PFSK-1 (cell line): ENCODE measurements at regions not wholly inside any gene's neighbourhood (a gene's known extent, or its start where the extent isn't known, plus 50 kb on each side); places are given as distances from the start of the nearest gene placed in this dataset.

Source experiments
- FOXP2 ChIP-seq: optimal IDR thresholded peaks from 2 replicates; pipeline ENCODE3; 2011; ENCODE audit warnings: borderline replicate concordance, control low read depth, inconsistent platforms; ENCODE audit not compliant: insufficient read depth; ENCODE audit errors: extremely low read length, extremely low read depth
- POLR2AphosphoS5 ChIP-seq: IDR thresholded peaks from 2 replicates; pipeline ENCODE4 v1.6.1; 2012; ENCODE audit warnings: low read depth, mild to moderate bottlenecking, control low read depth, low read length, moderate library complexity
- SIN3A ChIP-seq: IDR thresholded peaks from 2 replicates; pipeline ENCODE4 v1.6.1; 2012; ENCODE audit warnings: mild to moderate bottlenecking, low read length, moderate library complexity, borderline replicate concordance; ENCODE audit not compliant: insufficient read depth
- TAF1 ChIP-seq: IDR thresholded peaks from 2 replicates; pipeline ENCODE4 v1.6.1; 2012; ENCODE audit warnings: low read length, control low read depth, borderline replicate concordance; ENCODE audit not compliant: insufficient read depth
- TF ChIP-seq, protein P1 (sequence below), 2 experiments: IDR thresholded peaks; 2 replicates each; pipeline versions ENCODE4 v1.6.1 to v1.8.0; 2011 to 2012; ENCODE audit warnings: low read depth in 2 of 2, low read length in 2 of 2, control low read depth in 1 of 2, inconsistent platforms in 1 of 2, mild to moderate bottlenecking in 1 of 2, moderate library complexity in 1 of 2; ENCODE audit not compliant: insufficient read depth in 1 of 2

DNA sequence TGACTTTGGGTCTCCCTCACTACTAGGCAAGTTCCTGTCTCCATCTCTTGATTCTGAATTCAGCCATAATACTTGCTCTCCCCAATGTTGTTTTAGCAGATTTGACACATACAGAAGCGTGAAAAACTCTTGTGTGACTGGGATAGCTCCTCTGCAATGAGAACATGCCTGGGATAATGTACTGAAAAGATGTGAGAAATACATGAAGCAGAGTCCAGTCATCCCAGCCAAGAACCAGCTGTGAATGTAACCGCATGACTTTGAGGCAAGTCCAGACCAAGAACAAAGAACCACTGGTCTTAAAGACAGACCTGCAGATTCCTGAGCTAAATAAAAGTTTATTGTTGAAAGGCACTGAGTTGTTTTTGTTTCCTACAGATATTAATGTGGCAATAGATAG is 135.0 kb downstream of the NMUR2 start:
- TF ChIP-seq SIN3A (no peak), TAF1 (no peak)
- TF ChIP-seq, protein P1, sequence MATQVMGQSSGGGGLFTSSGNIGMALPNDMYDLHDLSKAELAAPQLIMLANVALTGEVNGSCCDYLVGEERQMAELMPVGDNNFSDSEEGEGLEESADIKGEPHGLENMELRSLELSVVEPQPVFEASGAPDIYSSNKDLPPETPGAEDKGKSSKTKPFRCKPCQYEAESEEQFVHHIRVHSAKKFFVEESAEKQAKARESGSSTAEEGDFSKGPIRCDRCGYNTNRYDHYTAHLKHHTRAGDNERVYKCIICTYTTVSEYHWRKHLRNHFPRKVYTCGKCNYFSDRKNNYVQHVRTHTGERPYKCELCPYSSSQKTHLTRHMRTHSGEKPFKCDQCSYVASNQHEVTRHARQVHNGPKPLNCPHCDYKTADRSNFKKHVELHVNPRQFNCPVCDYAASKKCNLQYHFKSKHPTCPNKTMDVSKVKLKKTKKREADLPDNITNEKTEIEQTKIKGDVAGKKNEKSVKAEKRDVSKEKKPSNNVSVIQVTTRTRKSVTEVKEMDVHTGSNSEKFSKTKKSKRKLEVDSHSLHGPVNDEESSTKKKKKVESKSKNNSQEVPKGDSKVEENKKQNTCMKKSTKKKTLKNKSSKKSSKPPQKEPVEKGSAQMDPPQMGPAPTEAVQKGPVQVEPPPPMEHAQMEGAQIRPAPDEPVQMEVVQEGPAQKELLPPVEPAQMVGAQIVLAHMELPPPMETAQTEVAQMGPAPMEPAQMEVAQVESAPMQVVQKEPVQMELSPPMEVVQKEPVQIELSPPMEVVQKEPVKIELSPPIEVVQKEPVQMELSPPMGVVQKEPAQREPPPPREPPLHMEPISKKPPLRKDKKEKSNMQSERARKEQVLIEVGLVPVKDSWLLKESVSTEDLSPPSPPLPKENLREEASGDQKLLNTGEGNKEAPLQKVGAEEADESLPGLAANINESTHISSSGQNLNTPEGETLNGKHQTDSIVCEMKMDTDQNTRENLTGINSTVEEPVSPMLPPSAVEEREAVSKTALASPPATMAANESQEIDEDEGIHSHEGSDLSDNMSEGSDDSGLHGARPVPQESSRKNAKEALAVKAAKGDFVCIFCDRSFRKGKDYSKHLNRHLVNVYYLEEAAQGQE (IDR thresholded peaks at IDR 0.05; ENCODE audit: insufficient read depth in 1 of 2, low read depth in 2 of 2, low read length in 2 of 2): no peak

DNA sequence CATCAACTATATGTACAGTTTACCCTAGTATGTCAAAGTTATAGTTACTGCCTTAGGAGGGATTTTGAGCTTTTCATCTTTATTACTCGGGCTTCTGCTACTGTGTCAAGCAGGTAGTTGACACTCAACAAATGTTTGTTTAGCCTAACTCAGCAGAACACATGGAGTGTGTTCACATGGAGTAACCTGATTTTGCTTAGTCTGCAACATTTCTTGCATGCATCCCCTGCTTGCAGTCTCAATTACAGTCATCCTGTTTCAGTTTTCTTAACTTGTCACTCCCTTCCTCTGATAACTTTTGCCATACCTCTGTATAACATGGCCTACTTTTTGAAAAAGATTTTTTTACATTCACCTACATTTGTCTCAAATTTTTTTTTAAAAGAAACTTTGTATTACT is 135.5 kb downstream of the NMUR2 start:
- TF ChIP-seq POLR2AphosphoS5: no peak

DNA sequence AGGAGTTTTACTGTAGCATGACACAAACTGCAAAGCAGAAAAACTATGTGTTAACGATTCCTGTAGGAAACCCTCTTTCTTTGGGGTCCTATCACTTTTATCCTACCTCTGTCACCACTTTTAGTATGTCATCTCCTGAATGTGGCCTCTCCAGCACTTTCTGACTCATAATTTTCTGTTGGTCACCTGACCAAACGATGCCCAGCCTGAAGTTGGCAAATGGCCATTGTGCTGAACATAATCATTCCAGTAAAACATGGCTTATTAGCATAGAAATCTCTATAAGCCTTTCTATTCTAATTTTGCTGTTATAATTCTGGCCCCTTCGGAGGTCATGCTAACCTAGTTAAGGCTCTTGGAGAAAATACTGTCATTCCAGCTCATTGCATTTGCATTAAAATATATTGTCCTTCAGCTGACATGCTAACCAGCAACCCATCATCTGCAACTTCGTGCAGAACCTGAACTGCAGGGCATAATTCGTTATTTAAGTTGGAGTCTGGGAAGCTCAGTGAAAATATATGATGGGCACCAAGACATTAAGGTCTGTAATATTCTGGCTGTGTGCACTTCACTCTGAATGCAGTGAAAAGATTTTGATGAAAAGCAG is 140.3 kb downstream of the NMUR2 start:
- TF ChIP-seq POLR2AphosphoS5 (no peak), TAF1 (no peak), FOXP2 (no peak), SIN3A (no peak)
- TF ChIP-seq, protein P1 (IDR thresholded peaks at IDR 0.05; ENCODE audit: insufficient read depth in 1 of 2, low read depth in 2 of 2, low read length in 2 of 2): no peak

DNA sequence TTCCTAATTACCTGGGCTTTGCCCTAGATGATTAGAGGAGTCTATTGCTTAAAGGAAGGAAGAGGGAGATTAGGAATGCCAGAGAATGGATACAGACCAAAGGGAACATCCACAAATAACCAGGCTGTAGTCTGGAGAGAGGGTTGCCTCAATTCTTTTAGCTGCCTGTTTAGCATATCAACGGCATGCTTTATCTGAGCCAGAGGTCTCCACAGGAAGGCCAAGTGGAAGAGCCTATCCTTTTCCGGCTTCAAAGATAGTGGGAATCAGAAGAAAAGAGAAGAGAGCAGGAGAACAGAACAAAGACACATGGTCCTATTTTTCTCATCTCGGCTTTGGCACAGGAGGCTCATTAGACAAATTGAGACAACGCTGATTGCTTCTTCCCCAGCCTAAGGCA is 142.4 kb downstream of the NMUR2 start:
- TF ChIP-seq, protein P1 (IDR thresholded peaks at IDR 0.05; ENCODE audit: insufficient read depth in 1 of 2, low read depth in 2 of 2, low read length in 2 of 2): no peak
- TF ChIP-seq POLR2AphosphoS5: no peak
- no peak for TF ChIP-seq TAF1
- no peak for TF ChIP-seq FOXP2
- no peak for TF ChIP-seq SIN3A

DNA sequence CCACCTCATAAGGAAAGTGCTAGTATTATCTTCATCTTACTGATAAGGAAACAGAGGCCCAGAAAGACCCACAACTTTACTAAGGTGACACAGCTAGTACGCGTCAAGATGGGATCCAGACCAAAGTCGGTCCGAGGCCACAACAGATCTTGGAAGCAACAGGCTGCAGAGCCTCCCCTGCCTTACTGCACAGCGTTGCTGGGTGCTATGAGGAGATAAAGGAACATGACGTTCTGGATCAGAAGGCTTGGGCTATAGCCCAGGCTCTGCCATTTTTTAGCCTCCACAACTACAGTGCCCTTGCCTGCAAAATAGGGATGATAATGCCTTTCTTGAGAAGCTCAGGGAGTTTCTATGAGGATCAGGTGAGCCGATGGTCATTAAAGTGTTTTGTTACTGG is 144.1 kb downstream of the NMUR2 start:
- TF ChIP-seq FOXP2 (no peak), POLR2AphosphoS5 (no peak), SIN3A (no peak), TAF1 (no peak)
- TF ChIP-seq, protein P1 (IDR thresholded peaks at IDR 0.05; ENCODE audit: insufficient read depth in 1 of 2, low read depth in 2 of 2, low read length in 2 of 2): no peak
